ENCODE measurements at regions not wholly inside any gene's neighbourhood (a gene's known extent, or its start where the extent isn't known, plus 50 kb on each side); places are given as distances from the start of the nearest gene placed in this dataset.

DNA sequence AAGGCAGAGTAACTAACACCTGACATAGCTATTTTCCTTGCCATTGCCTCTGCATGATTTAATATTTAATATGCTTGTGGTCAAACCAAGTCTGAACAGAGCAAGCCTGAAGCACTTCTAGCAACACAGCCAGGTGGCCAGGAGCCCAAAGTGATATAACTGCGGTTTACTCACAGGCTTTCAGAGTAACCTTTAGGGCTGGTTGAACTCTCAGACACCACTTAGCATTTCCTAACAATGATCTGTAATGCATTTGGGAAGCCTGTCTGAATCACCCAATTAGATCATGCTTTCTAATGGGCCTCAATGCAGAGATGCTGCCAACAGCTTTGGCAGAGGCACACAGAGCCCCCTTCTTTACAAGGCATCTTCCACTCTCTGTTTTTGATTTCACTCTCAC, 96.1 kb downstream of the FDX1 start:
- BruUV-seq (replicated peaks) = no TSS peak
- CTCF ChIA-PET = no interaction called here
- peak; percentile 70 for ATAC-seq

More for the DNA sequence above, 96.1 kb downstream of the FDX1 start:
- no peak overlapping the region for H3K27ac ChIP-seq (ENCODE audit: control insufficient read depth, insufficient read depth)
- POLR2A ChIA-PET = no interaction called here
- no peaks in the 10 kb centered on the region for H4K20me1 ChIP-seq (ENCODE audit: control insufficient read depth, insufficient read depth)
- H3K79me2 ChIP-seq (ENCODE audit: control insufficient read depth, insufficient read depth, low read length) = no peaks in the 10 kb centered on the region
- no peak for FAIRE-seq
- RAD21 ChIA-PET (ENCODE audit: unreplicated experiment) = no interaction called here
- no peak overlapping the region for H3K4me2 ChIP-seq (ENCODE audit: control insufficient read depth, insufficient read depth)
- no peaks in the 10 kb centered on the region for H3K27me3 ChIP-seq (replicated peaks in 1 of 2; ENCODE audit: control insufficient read depth in 2 of 2, insufficient read depth in 2 of 2, low read length in 1 of 2)
- SMC1A ChIA-PET (ENCODE audit: uncharacterized antibody, unreplicated experiment) = interaction anchor here (1.0 to 1.1 kb wide), 2 partner anchors 66 to 351 kb away, joined by 3 read pairs; no protein-coding TSS in a partner anchor
- H3K9ac ChIP-seq (ENCODE audit: control insufficient read depth, insufficient read depth, low read length) = no peak overlapping the region
- H2AFZ ChIP-seq (ENCODE audit: control insufficient read depth, low read depth, low read length) = no peak overlapping the region
- no peak overlapping the region for H3K4me3 ChIP-seq
- DNase-seq (ENCODE audit: low read depth, low spot score) = peak; percentile 15
- H3K4me1 ChIP-seq (ENCODE audit: control insufficient read depth, insufficient read depth, low read length) = peaks cover 5% of the 10 kb centered on the region
- intact Hi-C loops (cut with micrococcal nuclease; ENCODE audit: unreplicated experiment) = loop anchor here (5.0 kb wide), 1 partner anchor 74 kb away; no protein-coding TSS in a partner anchor
- in situ Hi-C loops (cut with MboI) = no loop called here
- H3K9me3 ChIP-seq (replicated peaks; ENCODE audit: control insufficient read depth, insufficient read depth, low read length) = peaks cover 6% of the 10 kb centered on the region; the same call in 2 of the 3 replicates
- TF ChIP-seq ZNF207 (IDR thresholded peaks at IDR 0.05; ENCODE audit: borderline replicate concordance) (no peak), GABPA (IDR thresholded peaks at IDR 0.05; ENCODE audit: low read depth) (no peak), ZBTB40 (IDR thresholded peaks at IDR 0.05; ENCODE audit: borderline replicate concordance) (no peak), STAT1 (conservative IDR thresholded peaks at IDR 0.05) (no peak), POLR2AphosphoS5 (IDR thresholded peaks at IDR 0.05; ENCODE audit: low read length) (no peak), RB1 (IDR thresholded peaks at IDR 0.05; ENCODE audit: borderline replicate concordance) (no peak), MTA3 (IDR thresholded peaks at IDR 0.05; ENCODE audit: borderline replicate concordance, low read length) (no peak), USF2 (IDR thresholded peaks at IDR 0.05; ENCODE audit: borderline replicate concordance, low read depth, low read length) (no peak), JUNB (IDR thresholded peaks at IDR 0.05) (no peak), MYB (IDR thresholded peaks at IDR 0.05; ENCODE audit: borderline replicate concordance, low read depth, low read length) (no peak)
- no peaks in the 10 kb centered on the region for H3K36me3 ChIP-seq (ENCODE audit: control insufficient read depth in 2 of 2, insufficient read depth in 2 of 2, low read length in 1 of 2)
- WGBS (ENCODE audit: insufficient coverage, insufficient replicate concordance, low lambda C conversion rate, missing lambda C conversion rate) = 0% methylated on average over 1 of the region's 1 CpG
